Sigmoid colon (tissue), 4 donors: ENCODE measurements at regions not wholly inside any gene's neighbourhood (a gene's known extent, or its start where the extent isn't known, plus 50 kb on each side); places are given as distances from the start of the nearest gene placed in this dataset.

Source experiments
- POLR2A ChIP-seq, 2 donors: fragments of 450-650 bp; IDR thresholded peaks; one replicate each; pipeline ENCODE4 v1.6.1; 2016; ENCODE audit warnings: antibody characterized with exemption in 2 of 2, mild to moderate bottlenecking in 2 of 2, moderate library complexity in 2 of 2
- POLR2AphosphoS5 ChIP-seq, 4 donors: sonication (generic); formaldehyde crosslinking; IDR thresholded peaks; one replicate each; pipeline ENCODE4 v1.6.1; 2017; ENCODE audit warnings: antibody characterized with exemption in 4 of 4
- TF ChIP-seq, protein P1 (sequence below), 4 experiments: fragments of 450-650 bp in 3 of 4; fragments of 200-600 bp in 1 of 4; IDR thresholded peaks; one replicate each; pipeline ENCODE4 v1.5.1; 2016 to 2019; ENCODE audit warnings: antibody characterized with exemption in 4 of 4, mild to moderate bottlenecking in 3 of 4, moderate library complexity in 2 of 4

DNA sequence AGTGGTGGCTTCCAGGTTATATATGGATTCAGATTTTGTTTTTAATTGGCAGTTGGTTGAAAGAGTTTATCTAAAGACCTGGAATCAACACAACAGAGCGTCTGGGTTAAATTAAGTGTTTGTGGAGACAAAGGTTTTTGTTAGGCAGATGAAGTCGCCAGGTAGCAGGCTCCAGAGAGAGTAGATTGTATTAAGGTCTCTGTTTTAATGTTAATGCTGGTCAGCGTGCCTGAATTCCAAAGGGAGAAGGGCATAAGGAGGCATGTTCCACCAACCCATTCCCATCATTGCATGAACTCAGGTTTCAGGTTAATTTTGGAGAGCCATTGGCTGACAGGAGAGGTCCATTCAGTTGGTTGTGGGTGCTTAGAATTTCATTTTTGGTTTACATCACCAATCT lies 744.1 kb upstream of the GJE1 start:
- TF ChIP-seq, protein P1, sequence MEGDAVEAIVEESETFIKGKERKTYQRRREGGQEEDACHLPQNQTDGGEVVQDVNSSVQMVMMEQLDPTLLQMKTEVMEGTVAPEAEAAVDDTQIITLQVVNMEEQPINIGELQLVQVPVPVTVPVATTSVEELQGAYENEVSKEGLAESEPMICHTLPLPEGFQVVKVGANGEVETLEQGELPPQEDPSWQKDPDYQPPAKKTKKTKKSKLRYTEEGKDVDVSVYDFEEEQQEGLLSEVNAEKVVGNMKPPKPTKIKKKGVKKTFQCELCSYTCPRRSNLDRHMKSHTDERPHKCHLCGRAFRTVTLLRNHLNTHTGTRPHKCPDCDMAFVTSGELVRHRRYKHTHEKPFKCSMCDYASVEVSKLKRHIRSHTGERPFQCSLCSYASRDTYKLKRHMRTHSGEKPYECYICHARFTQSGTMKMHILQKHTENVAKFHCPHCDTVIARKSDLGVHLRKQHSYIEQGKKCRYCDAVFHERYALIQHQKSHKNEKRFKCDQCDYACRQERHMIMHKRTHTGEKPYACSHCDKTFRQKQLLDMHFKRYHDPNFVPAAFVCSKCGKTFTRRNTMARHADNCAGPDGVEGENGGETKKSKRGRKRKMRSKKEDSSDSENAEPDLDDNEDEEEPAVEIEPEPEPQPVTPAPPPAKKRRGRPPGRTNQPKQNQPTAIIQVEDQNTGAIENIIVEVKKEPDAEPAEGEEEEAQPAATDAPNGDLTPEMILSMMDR (IDR thresholded peaks at IDR 0.05), result no peak
- TF ChIP-seq POLR2AphosphoS5 (IDR thresholded peaks at IDR 0.05) (no peak), POLR2A (IDR thresholded peaks at IDR 0.05) (no peak)
